ENCODE measurements at regions not wholly inside any gene's neighbourhood (a gene's known extent, or its start where the extent isn't known, plus 50 kb on each side); places are given as distances from the start of the nearest gene placed in this dataset.

DNA sequence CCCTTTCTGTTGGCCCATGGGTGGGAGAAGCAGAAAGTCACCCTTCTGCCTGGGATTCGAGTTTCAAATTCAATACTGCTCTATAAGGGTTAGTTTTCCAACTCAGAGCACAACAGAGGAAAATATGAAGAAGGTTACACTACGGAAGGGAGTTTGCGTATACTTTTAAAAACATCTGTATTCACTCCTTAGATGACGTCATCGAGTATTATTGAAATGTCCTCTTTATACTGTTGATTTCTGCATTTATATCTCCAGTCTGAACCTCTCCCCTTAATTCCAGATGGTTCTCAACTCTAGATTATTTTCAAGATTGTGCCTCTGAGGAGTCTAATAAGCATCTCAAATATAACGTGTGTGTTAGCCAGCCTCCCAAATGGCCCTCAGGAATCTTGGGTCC is 249.1 kb downstream of the MAP2K4 start:
- in situ Hi-C loops (cut with HindIII; ENCODE audit: low pct_unique_long_range_greater_than_20kb, low sequenced_read_pairs) = no loop called here
- DNase-seq (ENCODE audit: low read depth) = no peak

DNA sequence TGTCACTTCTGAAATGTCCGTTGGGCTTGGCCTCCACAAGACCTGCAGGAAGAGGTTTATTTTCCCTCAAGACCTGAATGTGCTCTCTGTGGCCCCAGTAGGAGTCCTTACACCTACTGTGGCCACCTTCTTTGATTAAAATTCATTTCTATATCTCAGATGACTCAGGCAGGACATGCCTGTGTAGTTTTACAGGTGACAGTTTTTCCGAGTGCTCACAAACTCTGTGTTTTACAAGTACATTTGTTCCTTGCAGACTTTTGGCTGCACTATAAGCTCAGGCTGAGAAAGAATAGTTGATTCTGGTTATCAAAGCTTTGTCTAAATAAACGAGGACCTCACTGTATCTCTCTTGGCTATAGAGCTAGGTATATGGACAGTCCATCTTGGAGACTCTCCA is 257.1 kb downstream of the MAP2K4 start:
- no peak for DNase-seq (ENCODE audit: low read depth)
- in situ Hi-C loops (cut with HindIII; ENCODE audit: low pct_unique_long_range_greater_than_20kb, low sequenced_read_pairs) = no loop called here

DNA sequence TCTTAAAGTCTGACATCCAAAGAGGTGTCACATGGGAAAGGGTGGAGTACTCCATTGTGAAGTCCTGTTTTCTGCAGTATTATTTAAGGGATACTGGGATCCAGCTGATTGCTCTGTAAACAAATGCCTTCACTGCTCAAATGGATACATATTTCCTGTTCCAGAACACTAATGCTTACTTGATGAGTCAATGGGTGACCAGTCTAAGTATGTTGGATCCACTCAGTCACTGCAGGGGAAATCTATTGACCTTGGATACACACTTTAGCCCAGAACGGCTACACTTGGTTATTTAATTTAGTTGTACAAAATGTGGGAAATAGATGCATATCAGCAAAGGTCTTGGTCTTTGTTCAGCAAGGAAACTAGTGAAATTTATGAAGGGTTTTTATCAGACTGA is 261.4 kb downstream of the MAP2K4 start:
- in situ Hi-C loops (cut with HindIII; ENCODE audit: low pct_unique_long_range_greater_than_20kb, low sequenced_read_pairs) = no loop called here
- DNase-seq (ENCODE audit: low read depth) = peak; percentile 62

DNA sequence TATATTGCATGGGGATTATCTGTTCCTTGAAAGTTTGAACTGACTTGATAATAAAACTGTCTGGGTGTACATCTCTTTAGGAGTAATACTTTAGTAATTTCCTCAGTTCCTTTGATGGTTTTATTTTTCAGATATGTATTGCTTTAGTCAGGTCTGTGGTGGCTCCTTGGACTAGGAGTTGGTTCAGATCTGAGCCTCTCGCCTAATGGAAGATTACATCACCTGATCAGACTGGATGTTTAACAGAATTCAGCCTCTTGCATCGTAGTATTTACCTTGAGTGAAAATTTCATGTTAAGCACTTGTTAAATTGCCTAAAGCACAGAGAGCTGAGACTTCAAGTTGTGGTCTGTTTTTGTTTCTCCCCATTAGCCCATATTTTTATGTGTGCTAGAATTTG is 267.3 kb downstream of the MAP2K4 start:
- in situ Hi-C loops (cut with HindIII; ENCODE audit: low pct_unique_long_range_greater_than_20kb, low sequenced_read_pairs) = no loop called here
- DNase-seq (ENCODE audit: low read depth) = no peak

DNA sequence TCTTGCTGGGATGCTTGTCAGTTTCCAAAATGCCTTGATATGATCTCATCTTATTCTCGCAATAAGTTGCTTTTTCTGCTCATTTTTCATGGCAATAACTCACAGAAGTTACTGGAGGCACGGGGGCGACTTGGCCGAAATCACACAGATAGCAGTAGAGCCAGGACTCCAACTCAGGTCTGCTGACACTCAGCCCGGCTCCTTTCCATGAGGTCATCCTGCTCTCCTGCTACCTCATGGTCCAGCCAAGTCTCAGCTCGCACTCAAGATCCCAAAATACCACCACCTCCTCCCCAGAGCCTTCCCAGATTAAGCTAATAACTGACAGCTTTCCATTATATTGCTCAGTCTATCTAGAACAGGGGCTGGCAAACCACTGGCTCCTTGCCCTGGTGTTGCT is 269.5 kb downstream of the MAP2K4 start:
- in situ Hi-C loops (cut with HindIII; ENCODE audit: low pct_unique_long_range_greater_than_20kb, low sequenced_read_pairs) = no loop called here
- no peak for DNase-seq (ENCODE audit: low read depth)

DNA sequence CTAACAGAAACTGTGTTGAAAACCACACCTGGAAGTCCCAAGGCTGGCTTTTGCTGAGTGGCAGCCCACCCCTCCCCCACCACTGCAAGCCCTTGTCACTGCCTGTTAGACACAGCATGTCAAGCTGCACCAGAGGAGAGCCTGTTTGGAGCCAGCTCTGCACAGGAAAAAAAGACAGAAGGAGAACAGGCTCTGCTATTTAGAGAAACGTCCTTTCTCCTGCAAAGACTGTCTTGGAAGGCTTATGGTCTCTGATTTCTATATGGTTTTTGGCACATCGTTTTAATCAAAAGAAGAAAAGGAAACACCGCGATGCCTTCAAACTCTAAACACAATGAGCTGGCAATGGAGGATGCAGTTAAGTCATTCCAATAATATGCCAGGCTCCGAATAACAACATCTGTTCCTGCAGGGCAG is 275.5 kb downstream of the MAP2K4 start:
- DNase-seq (ENCODE audit: low read depth) = no peak
- in situ Hi-C loops (cut with HindIII; ENCODE audit: low pct_unique_long_range_greater_than_20kb, low sequenced_read_pairs) = no loop called here

DNA sequence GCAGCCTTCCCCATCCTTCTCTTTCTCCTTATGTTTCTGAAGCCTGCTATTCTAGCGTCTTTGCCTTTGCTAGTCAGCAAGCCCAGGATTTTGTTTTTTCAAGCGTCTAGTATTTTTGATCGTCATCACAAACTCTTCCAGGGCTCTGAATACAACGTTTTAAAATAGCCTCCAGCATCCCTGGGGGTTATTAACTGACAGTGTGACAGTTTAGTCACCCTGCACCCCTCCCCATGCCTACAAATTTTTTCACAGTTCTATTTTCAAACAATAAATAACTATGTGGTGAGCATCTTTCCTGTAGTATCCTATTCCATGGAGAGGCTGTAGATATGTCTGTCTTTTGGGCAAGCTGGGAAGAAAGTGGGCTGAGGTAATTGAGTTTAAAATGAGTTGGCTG is 280.9 kb downstream of the MAP2K4 start:
- DNase-seq (ENCODE audit: low read depth) = no peak
- in situ Hi-C loops (cut with HindIII; ENCODE audit: low pct_unique_long_range_greater_than_20kb, low sequenced_read_pairs) = no loop called here

DNA sequence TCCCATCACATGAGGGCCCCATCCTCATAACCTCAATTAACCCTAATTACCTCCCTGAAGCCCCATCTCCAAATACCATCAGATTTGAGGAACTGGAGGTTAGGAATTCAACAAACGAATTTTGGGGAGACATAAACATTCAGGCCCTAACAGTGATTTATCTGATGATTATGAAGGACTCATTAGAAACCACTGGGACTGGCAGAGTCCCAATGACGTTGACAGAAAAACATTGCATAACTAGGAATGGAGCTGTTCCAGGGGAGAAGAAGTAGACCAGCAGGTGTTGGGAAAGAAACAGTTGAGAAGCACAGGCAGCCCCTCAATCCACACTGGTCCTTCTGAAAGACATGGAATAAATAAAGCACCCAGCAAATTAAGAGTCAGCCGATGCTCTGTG is 282.0 kb downstream of the MAP2K4 start:
- no peak for DNase-seq (ENCODE audit: low read depth)
- in situ Hi-C loops (cut with HindIII; ENCODE audit: low pct_unique_long_range_greater_than_20kb, low sequenced_read_pairs) = no loop called here

DNA sequence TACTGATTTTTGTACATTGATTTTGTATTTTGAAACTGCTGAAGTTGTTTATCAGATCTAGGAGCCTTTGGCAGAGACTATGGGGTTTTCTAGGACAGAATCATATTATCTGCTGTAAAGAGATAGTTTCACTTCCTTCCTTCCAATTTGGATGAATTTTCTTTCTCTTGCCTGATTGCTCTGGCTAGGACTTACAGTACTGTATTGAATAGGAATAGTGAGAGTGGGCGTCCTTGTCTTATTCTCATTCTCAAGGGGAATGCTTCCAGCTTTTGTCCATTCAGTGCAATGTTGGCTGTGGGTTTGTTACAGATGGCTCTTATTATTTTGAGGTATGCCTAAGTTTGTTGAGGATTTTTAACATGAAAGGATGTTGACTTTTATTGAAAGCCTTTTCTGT is 290.1 kb downstream of the MAP2K4 start:
- in situ Hi-C loops (cut with HindIII; ENCODE audit: low pct_unique_long_range_greater_than_20kb, low sequenced_read_pairs) = no loop called here
- no peak for DNase-seq (ENCODE audit: low read depth)

DNA sequence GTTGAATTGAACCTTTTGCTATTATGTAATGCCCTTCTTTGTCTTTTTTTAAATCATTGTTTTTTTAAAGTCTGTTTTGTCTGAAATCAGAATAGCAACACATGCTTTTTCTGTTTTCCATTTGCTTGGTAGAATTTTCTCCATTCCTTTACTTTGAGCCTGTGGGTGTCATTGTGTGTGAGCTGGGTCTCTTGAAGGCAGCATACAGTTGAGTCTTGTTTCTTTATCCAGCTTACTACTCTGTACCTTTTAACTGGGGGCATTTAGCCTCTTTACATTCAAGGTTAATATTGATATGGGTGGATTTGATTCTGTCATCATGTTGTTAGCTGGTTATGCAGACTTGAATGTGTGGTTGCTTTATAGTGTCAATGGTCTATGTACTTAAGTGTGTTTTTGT is 292.0 kb downstream of the MAP2K4 start:
- DNase-seq (ENCODE audit: low read depth) = no peak
- in situ Hi-C loops (cut with HindIII; ENCODE audit: low pct_unique_long_range_greater_than_20kb, low sequenced_read_pairs) = no loop called here

DNA sequence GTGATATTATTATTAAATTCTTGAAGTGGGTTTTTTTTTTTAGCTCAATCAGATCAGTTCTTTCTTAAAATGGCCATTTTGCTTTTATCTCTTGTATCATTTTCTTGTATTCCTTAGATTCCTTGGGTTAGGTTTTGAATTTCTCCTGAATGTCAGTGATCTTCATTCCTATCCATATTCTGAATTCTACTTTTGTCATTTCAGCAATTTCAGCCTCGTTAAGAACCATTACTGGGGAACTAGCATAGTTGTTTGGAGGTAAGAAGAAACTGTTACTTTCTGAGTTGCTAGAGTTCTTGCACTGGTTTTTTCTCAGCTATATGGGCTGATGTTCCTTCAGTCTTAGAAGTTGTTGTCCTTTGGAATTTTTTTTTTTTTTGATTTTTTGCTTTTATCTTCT is 293.1 kb downstream of the MAP2K4 start:
- in situ Hi-C loops (cut with HindIII; ENCODE audit: low pct_unique_long_range_greater_than_20kb, low sequenced_read_pairs) = no loop called here
- no peak for DNase-seq (ENCODE audit: low read depth)

DNA sequence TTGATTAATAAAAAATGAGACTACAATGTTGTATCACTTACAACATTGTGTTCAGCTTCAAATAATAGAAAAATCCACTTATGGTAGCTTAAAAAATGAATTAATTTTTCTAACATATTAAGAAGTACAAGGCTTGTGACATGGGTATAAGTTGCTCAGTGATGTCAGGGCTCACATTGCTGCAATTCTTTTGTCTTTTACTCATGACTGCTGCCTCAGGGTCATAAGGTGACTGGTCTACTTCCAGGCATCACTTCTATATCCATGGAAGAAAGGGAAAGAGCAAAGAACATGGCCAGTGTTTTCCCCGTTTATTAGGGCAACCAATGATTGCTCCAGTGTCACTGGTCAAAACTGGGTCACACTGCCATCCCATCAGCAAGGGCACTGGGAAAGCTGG is 295.3 kb downstream of the MAP2K4 start:
- in situ Hi-C loops (cut with HindIII; ENCODE audit: low pct_unique_long_range_greater_than_20kb, low sequenced_read_pairs) = no loop called here
- no peak for DNase-seq (ENCODE audit: low read depth)

DNA sequence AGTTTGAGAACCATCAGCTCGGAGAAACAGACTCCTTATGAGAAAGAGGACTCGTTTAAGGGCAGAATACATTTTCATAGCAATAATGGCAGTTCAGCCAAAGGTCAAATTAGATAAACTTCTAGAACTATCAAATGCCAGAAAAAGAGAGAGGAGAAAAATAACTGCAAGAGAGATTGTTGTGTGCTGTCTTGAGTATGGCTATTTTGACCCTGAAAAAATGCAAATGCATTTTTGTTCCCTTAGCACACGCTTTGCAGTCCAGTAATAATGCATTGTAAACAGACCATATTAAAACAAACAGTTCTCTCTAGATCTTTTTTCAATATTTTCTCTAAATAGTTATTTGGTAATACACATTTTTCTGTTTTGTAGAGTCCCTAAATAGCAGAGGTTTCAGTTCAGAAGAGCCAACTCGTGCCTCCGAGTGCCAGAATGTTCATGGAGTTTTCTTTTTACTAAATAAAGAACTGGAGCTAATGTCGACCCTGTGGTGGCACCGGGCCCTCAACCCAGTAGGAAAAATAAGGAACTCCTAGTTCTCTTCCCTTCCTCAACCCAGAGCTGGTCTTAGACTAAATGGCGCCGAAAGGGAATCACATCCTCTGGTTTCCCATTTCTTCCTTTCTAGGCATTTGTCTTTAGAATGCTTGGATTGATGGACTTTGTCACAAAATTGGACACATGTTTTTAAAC is 298.0 kb downstream of the MAP2K4 start:
- no peak for DNase-seq (ENCODE audit: low read depth)
- in situ Hi-C loops (cut with HindIII; ENCODE audit: low pct_unique_long_range_greater_than_20kb, low sequenced_read_pairs) = no loop called here

DNA sequence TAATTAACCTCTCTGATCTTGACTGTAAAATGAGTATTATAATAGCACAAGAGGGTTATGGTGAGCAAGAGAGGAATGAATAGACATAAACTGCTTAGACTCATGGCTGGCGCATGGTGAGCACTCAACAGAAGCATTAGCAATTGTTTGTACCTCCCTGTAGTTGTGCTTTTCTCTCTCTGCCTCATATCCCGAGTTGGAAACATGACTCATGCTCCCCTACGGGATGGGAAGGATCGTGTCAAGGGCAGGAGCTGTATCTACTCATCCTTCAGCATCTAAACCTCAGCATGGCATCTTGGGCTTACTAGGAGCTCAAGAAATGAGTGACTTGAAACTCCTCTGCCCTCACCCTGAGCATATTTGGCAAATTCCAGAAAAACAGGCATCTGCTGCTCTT is 299.6 kb downstream of the MAP2K4 start:
- no peak for DNase-seq (ENCODE audit: low read depth)
- in situ Hi-C loops (cut with HindIII; ENCODE audit: low pct_unique_long_range_greater_than_20kb, low sequenced_read_pairs) = no loop called here

DNA sequence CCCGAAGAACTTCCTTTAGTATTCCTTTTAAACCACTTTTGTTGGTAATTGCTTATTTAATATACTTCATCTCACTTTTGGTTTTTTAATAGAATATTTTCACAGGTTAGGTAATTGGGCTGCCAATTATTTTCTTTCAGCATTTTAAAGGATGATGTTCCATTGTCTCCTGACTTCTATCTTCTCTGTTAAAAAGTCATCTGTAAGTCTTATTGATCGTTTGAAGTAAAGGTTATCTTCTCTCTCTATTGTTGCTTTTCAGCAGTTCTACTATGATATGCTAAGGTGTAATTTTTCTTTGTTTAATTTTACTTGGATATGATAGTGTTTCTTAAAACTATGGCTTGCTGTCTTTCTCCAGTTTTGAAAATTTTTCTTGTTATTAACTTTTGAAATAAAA is 307.5 kb downstream of the MAP2K4 start:
- no peak for DNase-seq (ENCODE audit: low read depth)
- in situ Hi-C loops (cut with HindIII; ENCODE audit: low pct_unique_long_range_greater_than_20kb, low sequenced_read_pairs) = no loop called here

DNA sequence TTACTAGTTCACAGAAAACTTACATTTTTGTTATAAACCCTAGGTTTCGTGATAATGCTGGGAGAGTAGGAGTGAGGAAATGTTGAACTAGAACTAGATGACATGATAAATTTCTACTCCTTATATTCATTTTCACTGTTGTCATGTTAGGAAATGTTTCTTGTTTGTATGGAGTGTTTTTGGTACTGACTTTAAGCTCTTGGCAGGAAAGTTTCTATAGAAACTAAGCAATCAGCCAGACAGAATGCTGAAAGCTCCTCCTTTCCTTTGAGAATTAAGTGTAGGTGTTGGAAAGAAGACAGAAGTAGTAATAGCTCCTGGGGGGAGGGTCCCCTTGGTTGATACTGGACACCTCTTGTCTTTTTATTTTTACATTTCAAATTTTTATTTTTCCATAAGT is 309.8 kb downstream of the MAP2K4 start:
- in situ Hi-C loops (cut with HindIII; ENCODE audit: low pct_unique_long_range_greater_than_20kb, low sequenced_read_pairs) = no loop called here
- DNase-seq (ENCODE audit: low read depth) = no peak

DNA sequence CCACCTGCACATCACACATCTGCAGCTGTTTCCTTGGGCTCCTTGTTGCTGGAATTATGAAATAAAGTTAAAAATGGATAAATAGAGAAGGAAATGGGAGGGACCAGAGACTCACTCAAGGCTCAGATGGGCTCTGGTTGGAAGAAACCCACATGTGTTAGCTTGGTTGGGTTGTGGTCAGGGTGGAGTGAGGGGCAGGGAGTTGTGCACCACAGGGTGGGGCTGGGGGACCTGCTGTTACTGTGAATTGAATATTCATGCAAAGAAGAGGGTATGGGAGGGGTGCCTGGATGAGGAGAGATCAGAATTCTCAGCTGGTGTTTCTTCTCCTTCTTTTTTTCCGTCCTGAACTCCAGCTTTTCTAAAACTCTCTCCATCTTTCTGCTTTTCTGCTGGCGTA is 320.7 kb downstream of the MAP2K4 start:
- in situ Hi-C loops (cut with HindIII; ENCODE audit: low pct_unique_long_range_greater_than_20kb, low sequenced_read_pairs) = no loop called here
- no peak for DNase-seq (ENCODE audit: low read depth)

DNA sequence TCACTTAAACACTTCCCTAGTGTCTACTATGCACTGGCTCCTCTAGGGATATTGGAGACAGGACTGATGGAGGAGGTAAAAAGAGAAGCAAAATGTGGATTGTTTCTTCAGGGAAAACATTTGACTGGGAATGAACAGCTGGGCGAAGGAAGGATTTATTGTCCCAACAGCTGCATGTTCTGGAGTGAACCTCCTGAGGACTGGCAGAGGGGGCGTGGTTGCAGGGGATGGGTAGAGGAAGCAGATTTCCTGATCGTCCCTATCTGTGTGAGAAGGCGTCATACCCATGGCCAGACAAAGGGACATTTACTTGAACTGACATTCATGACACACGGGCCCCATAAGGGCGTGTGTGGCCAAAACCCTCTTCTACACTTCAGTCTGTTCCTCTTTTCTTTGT is 321.5 kb downstream of the MAP2K4 start:
- DNase-seq (ENCODE audit: low read depth) = no peak
- in situ Hi-C loops (cut with HindIII; ENCODE audit: low pct_unique_long_range_greater_than_20kb, low sequenced_read_pairs) = no loop called here

DNA sequence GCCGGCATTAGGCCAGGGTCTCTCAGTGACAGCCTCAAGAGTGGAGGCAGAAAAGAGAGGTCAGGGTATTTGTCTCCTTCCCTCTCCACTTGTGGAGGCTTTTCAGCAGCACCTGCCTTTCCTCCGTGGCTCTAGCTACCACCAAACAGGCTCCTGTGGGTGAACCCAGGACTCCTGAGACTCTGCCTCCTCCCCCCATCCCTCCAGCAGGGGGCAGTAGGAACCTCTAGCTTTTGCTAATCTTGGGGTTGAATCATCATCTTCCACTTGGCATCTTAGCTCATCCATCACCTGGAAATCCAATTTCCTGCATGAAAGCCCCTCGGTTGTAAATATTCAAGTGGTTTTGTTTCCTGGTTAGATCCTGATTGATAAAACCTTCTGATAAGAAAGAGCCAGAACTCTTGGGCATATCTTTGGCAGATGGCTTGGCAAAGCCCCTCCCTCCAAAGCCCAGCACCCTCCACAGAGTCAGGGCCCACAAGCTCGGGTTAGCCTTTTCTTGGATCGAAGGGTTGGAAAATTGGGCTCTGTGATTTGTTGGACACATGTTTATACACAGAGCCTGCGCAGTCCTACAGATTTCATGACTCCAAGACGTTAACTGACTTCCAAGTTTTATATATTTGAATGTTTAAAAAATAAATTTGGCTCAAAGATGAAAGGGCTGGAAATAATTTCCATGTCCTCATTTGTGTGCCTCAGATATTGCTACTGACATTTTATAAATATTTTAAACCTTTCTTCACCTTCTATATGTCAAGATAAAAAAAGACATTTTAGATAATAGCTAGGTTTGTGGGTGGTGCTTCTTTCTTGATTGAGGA is 322.1 kb downstream of the MAP2K4 start:
- in situ Hi-C loops (cut with HindIII; ENCODE audit: low pct_unique_long_range_greater_than_20kb, low sequenced_read_pairs) = no loop called here
- peak; percentile 35 for DNase-seq (ENCODE audit: low read depth)

DNA sequence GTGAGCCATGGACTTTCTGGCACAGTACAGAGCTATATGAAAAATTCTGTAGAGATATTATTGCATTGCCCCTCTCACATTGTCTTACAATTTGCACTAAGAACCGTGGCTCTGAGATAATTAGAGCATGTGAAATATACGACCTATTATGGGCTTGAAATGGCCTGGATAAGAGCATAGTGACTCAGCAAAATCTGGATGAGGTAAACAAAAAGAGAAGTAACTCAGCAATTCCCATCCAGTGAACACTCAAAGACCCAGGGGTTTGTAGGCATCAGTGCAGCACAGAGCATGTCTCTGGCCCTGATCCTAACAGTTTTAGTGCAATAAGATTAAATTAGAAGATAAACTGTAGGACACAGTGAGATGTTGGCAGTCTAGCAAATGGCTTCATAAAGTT is 317.2 kb upstream of the MYOCD start:
- DNase-seq (ENCODE audit: low read depth) = no peak
- in situ Hi-C loops (cut with HindIII; ENCODE audit: low pct_unique_long_range_greater_than_20kb, low sequenced_read_pairs) = no loop called here
